ENCODE measurements at regions not wholly inside any gene's neighbourhood (a gene's known extent, or its start where the extent isn't known, plus 50 kb on each side); places are given as distances from the start of the nearest gene placed in this dataset.
"Not testable (repeated sequence)": the region's sequence is repeated elsewhere in the genome, so short reads cannot be mapped to it uniquely, and the experiment has no call there.

- no peak for FAIRE-seq
- DNase-seq (ENCODE audit: insufficient read length, low spot score): no peak
- TF ChIP-seq POLR2A (IDR thresholded peaks at IDR 0.05; ENCODE audit: low read depth, low read length) (no peak), POLR2AphosphoS5 (IDR thresholded peaks at IDR 0.05; ENCODE audit: low read depth, low read length) (no peak), TAF1 (IDR thresholded peaks at IDR 0.05; ENCODE audit: low read depth, low read length) (no peak), SPI1 (IDR thresholded peaks at IDR 0.05; ENCODE audit: low read depth, low read length) (no peak), PAX5 (IDR thresholded peaks at IDR 0.05; ENCODE audit: insufficient read depth, low read length, severe bottlenecking) (no peak), POU2F2 (IDR thresholded peaks at IDR 0.05; ENCODE audit: low read depth, low read length) (no peak)
Observed at GRCh38 chr17:70517816-70518215, 348.5 kb downstream of the KCNJ2 start.

DNA sequence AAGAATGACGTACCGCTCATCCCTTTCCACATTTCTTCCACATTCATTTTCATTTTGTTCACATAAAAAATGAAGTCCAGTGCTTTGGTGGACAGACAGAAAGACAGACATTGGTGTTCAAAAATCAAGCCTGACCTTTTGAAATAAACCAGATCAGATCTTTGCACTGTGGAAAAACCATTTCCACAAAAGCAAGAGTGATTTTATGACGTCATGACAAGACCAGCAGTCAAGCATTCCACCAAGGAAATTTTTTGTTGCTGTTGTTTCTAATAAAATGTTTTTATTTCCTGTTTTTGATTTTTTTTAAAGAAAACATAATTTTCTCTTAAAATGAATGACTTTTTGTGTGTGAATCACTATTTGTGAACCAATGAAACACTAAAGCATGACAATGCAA lies 350.0 kb downstream of the KCNJ2 start:
- no peak for FAIRE-seq
- TF ChIP-seq SPI1 (IDR thresholded peaks at IDR 0.05; ENCODE audit: low read depth, low read length) (no peak), PAX5 (IDR thresholded peaks at IDR 0.05; ENCODE audit: insufficient read depth, low read length, severe bottlenecking) (no peak), POLR2A (IDR thresholded peaks at IDR 0.05; ENCODE audit: low read depth, low read length) (no peak), POU2F2 (IDR thresholded peaks at IDR 0.05; ENCODE audit: low read depth, low read length) (no peak), POLR2AphosphoS5 (IDR thresholded peaks at IDR 0.05; ENCODE audit: low read depth, low read length) (no peak), TAF1 (IDR thresholded peaks at IDR 0.05; ENCODE audit: low read depth, low read length) (no peak)
- no peak for DNase-seq (ENCODE audit: insufficient read length, low spot score)

- TF ChIP-seq SPI1 (IDR thresholded peaks at IDR 0.05; ENCODE audit: low read depth, low read length) (no peak), POLR2AphosphoS5 (IDR thresholded peaks at IDR 0.05; ENCODE audit: low read depth, low read length) (no peak), POLR2A (IDR thresholded peaks at IDR 0.05; ENCODE audit: low read depth, low read length) (no peak), POU2F2 (IDR thresholded peaks at IDR 0.05; ENCODE audit: low read depth, low read length) (no peak), PAX5 (IDR thresholded peaks at IDR 0.05; ENCODE audit: insufficient read depth, low read length, severe bottlenecking) (no peak), TAF1 (IDR thresholded peaks at IDR 0.05; ENCODE audit: low read depth, low read length) (no peak)
- no peak for DNase-seq (ENCODE audit: insufficient read length, low spot score)
- FAIRE-seq: no peak
Observed at GRCh38 chr17:70520447-70520846, 351.1 kb downstream of the KCNJ2 start.

GRCh38 chr17:70520956-70521355 lies 351.6 kb downstream of the KCNJ2 start:
- TF ChIP-seq TAF1 (IDR thresholded peaks at IDR 0.05; ENCODE audit: low read depth, low read length) (no peak), POLR2AphosphoS5 (IDR thresholded peaks at IDR 0.05; ENCODE audit: low read depth, low read length) (no peak)
- FAIRE-seq (no peak), DNase-seq (ENCODE audit: insufficient read length, low spot score) (no peak)

- TF ChIP-seq POLR2AphosphoS5 (IDR thresholded peaks at IDR 0.05; ENCODE audit: low read depth, low read length): no peak
- TF ChIP-seq SPI1 (IDR thresholded peaks at IDR 0.05; ENCODE audit: low read depth, low read length): no peak
- no peak for TF ChIP-seq POLR2A (IDR thresholded peaks at IDR 0.05; ENCODE audit: low read depth, low read length)
- TF ChIP-seq POU2F2 (IDR thresholded peaks at IDR 0.05; ENCODE audit: low read depth, low read length): no peak
- TF ChIP-seq TAF1 (IDR thresholded peaks at IDR 0.05; ENCODE audit: low read depth, low read length): no peak
- TF ChIP-seq PAX5 (IDR thresholded peaks at IDR 0.05; ENCODE audit: insufficient read depth, low read length, severe bottlenecking): no peak
Observed at GRCh38 chr17:70521821-70522256, 352.5 kb downstream of the KCNJ2 start.

DNA sequence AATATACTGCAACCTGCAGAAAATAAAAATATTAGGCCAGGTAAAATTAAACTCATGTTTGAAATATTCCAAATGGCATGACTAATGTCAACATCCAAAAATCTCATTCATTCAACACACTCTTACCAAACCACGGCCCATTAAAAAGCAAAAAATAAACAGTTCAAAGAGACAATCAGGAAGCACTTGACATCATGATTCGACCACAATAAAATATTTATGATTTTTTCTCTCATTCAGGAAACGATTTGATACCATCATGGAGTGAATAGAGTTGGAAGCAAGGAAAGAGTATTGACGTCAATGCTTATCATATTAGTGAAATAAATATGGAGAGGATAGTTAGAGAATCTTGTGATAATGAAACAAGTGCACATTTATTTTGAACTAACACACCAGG lies 354.1 kb downstream of the KCNJ2 start:
- FAIRE-seq (no peak), DNase-seq (ENCODE audit: insufficient read length, low spot score) (no peak)
- TF ChIP-seq POU2F2 (IDR thresholded peaks at IDR 0.05; ENCODE audit: low read depth, low read length) (no peak), TAF1 (IDR thresholded peaks at IDR 0.05; ENCODE audit: low read depth, low read length) (no peak), POLR2AphosphoS5 (IDR thresholded peaks at IDR 0.05; ENCODE audit: low read depth, low read length) (no peak), PAX5 (IDR thresholded peaks at IDR 0.05; ENCODE audit: insufficient read depth, low read length, severe bottlenecking) (no peak), POLR2A (IDR thresholded peaks at IDR 0.05; ENCODE audit: low read depth, low read length) (no peak), SPI1 (IDR thresholded peaks at IDR 0.05; ENCODE audit: low read depth, low read length) (no peak)

More at GRCh38 chr17:70521821-70522256, 352.5 kb downstream of the KCNJ2 start:
- FAIRE-seq: no peak
- no peak for DNase-seq (ENCODE audit: insufficient read length, low spot score)

DNA sequence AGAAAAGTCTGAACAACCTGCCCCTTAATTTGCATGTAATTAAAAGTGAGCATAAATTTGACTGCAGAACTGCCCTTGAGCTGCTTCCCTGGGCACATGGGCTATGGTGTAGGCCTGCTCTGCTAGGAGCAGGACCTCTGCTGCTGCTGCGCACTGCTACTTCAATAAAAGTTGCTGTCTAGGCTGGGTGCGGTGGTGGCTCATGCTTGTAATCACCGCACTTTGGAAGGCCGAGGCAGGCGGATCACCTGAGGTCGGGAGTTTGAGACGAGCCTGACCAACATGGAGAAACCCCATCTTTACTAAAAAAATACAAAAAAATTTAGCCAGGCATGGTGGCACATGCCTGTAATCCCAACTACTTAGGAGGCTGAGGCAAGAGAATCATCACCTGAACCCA lies 355.7 kb downstream of the KCNJ2 start:
- not testable (repeated sequence) for FAIRE-seq; DNase-seq (ENCODE audit: insufficient read length, low spot score)

DNA sequence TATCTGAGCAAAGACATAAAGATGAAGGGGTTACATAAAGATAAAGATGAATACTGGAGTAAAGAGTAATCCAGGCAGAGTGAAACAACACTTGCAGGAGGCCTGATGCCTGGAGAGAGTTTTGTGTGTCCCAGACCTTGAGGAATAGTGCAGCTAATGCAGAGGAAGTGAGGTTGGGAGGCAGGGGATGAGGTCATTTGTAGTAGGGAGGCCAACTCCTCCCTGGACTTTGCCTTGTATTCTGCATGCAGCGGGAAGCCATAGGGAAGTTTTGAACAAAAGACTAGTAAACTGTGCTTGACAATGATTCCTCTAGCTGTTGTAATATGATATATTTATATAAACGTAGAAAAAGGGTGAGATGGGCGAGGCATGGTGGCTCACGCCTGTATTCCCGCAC lies 356.6 kb downstream of the KCNJ2 start:
- TF ChIP-seq TAF1 (IDR thresholded peaks at IDR 0.05; ENCODE audit: low read depth, low read length) (no peak), SPI1 (IDR thresholded peaks at IDR 0.05; ENCODE audit: low read depth, low read length) (no peak), POLR2AphosphoS5 (IDR thresholded peaks at IDR 0.05; ENCODE audit: low read depth, low read length) (no peak), POLR2A (IDR thresholded peaks at IDR 0.05; ENCODE audit: low read depth, low read length) (no peak), POU2F2 (IDR thresholded peaks at IDR 0.05; ENCODE audit: low read depth, low read length) (no peak), PAX5 (IDR thresholded peaks at IDR 0.05; ENCODE audit: insufficient read depth, low read length, severe bottlenecking) (no peak)
- DNase-seq (ENCODE audit: insufficient read length, low spot score) (no peak), FAIRE-seq (no peak)

DNA sequence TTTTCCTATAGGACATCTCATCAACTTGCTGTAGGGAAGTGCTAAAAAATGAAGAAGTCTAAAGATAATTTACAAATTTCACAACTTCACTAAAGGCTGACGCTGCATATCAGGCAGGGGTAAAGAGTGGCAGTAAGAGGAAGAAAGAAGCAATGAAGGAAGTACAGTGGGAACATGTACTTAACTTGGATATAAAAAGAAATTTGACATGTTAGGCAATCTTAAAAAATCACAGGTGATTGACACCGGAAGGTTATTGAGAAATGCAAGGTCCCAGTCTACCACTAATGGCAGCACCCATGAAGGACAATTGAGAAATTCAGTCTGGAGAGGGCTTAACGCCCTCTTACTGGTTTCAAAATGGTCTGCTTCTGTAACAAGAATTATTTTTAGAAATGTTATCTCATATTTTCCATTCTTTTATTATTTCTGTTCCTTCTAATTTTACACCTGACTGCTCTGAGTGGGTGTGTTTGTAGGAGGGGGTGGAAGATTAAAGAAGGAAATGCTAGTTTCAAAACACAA lies 358.1 kb downstream of the KCNJ2 start:
- FAIRE-seq: no peak
- no peak for DNase-seq (ENCODE audit: insufficient read length, low spot score)
- no peak for TF ChIP-seq POU2F2 (IDR thresholded peaks at IDR 0.05; ENCODE audit: low read depth, low read length)
- TF ChIP-seq PAX5 (IDR thresholded peaks at IDR 0.05; ENCODE audit: insufficient read depth, low read length, severe bottlenecking): no peak
- no peak for TF ChIP-seq SPI1 (IDR thresholded peaks at IDR 0.05; ENCODE audit: low read depth, low read length)
- TF ChIP-seq POLR2A (IDR thresholded peaks at IDR 0.05; ENCODE audit: low read depth, low read length): no peak
- TF ChIP-seq TAF1 (IDR thresholded peaks at IDR 0.05; ENCODE audit: low read depth, low read length): no peak
- TF ChIP-seq POLR2AphosphoS5 (IDR thresholded peaks at IDR 0.05; ENCODE audit: low read depth, low read length): no peak

DNA sequence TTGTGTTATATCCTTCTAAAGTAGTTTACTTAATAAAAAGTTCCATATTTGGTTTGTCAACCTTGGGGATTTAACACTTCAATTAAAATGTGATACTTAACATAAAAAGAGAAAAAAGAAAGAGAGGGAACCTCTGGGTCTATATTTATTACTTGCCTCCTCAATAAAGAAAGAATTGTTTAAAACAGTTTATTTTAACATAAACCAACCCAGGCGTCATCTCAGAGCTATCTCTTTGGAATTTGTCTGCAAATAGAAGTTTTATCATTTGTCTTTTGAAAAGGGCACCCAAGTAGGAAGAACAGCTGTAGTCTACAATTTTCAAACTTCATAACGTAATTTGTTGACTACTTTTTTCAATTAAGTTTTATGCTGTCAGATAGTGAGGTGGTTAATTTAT lies 364.1 kb downstream of the KCNJ2 start:
- FAIRE-seq (no peak), DNase-seq (ENCODE audit: insufficient read length, low spot score) (no peak)
- TF ChIP-seq POLR2A (IDR thresholded peaks at IDR 0.05; ENCODE audit: low read depth, low read length): no peak
- no peak for TF ChIP-seq POU2F2 (IDR thresholded peaks at IDR 0.05; ENCODE audit: low read depth, low read length)
- TF ChIP-seq PAX5 (IDR thresholded peaks at IDR 0.05; ENCODE audit: insufficient read depth, low read length, severe bottlenecking): no peak
- no peak for TF ChIP-seq POLR2AphosphoS5 (IDR thresholded peaks at IDR 0.05; ENCODE audit: low read depth, low read length)
- TF ChIP-seq TAF1 (IDR thresholded peaks at IDR 0.05; ENCODE audit: low read depth, low read length): no peak
- no peak for TF ChIP-seq SPI1 (IDR thresholded peaks at IDR 0.05; ENCODE audit: low read depth, low read length)
